Eye (tissue), 1 donor: ENCODE measurements at regions not wholly inside any gene's neighbourhood (a gene's known extent, or its start where the extent isn't known, plus 50 kb on each side); places are given as distances from the start of the nearest gene placed in this dataset.
A peak's percentile ranks its signal among the peaks of the same experiment; 100 is the strongest.

Experiments
- DNase-seq: peaks from one replicate; pipeline ENCODE4 v3.0.0-alpha.2; 2015

DNA sequence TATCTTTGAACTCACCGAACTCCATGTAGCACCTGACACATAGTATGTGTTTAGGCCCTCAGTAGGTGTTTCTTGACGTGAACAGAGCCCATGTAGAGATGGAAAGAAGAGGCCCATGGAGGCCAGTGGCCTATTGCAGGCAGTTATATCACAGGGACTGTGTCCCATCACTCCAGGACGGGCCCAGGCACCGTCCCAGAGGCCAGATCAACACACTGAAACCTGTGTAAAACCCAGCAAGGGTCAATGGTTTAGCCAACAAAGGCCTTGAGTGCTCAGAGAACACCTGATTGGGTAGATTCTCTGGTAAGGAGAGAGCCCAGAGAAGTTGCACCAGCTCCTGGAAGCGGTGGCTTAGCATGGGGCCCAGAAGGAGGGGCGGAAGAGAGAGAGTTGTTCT is 82.8 kb downstream of the INHBB start:
- no peak for DNase-seq

DNA sequence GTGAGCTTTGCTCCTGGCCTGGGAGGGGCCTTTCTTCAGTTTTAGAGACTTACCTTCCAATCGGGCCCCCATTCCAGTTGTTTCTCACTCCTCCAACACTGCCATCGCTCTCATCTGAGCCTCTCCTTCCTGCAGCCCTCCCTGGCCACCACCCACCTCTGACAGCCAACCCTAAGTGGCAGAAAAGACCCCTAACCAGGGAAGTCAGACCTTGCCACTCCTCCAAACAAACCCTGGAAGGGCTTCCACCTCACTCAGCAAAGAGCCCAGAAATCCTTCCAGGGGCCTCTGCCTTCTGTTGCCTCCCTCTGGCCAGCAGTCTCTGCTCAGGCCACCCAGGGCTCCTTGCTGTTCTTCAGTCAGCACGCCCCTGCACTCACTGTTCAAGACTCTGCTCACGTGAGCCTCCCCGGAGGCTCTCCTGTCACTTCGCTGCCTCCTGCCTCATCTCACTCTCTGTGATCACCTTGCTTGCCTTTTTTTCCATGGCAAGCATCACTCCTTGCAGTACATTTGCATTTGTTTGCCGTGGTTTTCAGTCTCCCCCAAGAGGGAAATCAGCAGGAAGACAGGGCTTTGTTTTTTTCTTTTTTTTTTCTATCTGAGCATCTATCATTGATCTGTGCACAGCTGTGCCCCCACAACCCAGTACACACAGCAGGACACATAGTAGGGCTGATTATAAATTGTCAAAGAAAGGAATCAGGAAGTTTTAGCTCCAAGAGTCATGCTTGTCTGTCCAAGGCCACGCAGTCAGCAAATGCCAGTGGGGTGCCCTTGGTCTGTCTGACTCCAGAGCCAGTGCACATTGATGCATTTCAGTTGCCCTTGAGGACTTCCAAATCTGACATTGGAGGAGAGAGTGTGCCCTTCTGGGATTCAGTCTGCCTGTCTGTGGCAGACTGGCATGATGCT is 83.9 kb downstream of the INHBB start:
- DNase-seq, result peak; percentile 58

DNA sequence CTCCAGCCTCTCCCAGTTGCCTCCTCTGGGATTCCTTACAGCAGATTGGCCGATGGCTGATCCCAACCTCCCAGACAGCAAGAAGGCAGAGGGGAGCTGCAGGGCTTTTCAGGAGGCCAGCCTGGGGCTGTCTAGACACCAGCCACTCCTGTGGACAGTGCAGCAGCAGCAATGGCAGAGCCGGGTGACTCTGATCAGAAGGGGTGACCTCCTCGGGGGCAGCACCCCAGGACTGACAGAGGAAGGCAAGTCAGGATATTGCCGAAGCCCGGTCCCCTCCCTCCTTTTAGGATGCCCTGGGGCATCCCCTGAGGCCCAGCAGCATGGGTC is 84.5 kb downstream of the INHBB start:
- DNase-seq, result peak; percentile 48

DNA sequence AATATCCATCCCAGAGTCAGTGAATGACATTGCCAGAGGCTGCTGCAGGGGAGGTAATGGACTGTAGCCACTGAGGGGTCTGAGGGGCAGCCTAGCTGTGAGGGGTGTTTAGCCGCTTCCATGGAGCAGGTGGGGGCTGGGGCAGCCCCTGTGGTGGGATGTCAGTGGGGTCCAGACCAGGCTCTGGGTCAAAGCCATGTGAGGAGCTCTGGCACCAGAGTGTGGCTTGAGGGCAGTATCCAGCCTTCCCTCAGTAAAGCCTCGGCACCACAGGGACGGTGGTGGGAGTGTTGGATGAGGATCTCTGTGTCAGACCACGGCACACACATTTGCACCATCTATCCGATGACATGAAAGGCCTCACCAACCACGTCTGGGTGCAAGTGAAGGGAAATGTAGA is 85.0 kb downstream of the INHBB start:
- DNase-seq, result no peak

DNA sequence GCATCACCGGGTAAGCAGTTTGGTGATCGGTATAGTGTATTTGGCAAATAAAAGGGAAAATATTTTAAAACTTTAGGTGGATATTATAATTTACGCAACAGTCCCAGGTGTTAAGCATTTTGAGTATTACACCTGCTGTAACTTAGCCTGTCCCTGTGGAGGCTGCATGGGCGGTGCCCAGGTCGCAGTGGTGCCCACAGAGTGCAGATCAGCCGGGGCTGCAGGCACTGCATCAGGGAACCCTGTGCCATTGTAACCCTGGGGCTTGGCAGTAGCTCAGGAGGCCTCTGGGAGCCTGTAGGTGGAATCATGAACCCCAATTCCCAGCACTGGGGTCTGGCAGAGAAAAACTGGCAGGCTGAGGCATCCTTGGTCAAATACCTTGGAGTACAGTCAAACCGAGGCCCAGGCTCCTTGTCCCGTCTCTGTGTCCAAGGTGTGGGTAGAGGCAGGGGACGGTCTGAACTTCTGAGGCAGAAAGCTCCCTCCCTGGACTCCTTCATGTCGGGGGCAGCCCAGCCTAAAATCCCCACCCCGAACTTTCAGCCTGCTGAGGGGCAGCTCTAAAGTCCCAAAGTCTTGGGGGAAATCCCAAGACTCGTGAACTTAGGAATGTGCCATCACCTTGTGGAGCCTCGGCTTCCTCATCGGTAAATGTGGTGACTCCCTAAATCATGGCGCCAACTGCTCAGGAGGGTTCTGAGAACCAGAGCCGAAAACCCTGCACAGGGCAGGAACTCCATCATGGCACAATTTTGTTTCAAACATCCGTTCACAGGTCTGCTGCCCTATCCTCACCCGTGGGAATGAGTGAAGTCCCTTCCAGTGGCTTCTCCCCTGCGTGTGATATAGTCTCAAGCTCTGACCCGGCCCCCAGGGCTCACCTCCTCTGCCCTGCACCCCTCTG is 85.7 kb downstream of the INHBB start:
- no peak for DNase-seq

DNA sequence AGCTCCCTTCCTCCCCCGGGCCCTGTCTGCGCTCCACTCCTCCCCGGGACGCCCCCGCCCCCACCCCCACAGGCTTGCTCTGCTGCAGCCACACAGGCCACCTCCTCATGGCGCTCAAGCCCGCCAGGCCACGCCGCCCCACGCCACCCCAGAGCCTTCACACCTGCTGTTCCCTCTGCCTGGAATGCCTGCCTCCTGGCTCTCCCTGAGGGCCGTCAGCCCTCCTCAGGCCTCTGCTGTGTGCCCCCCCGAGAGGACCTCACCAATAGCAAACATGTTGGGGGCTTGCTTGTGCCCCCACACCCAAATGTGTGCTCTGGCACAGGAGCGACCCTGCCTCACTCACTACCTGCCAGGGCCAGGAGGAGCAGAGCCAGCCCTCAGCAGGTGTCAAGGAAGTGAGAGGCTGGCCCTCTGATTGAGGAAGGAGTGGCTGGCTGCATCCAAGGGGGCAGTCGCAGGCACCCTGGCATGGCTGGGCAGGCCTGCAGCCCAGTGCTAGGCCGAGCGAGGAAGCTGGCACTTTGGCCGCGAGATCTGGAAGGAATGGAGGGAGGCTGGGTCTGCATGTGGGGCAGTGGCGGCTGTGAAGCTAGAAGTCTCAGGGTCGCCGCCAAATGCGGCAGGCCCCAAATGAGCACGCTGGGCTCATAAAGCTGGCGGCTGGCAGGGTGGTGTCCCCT is 86.5 kb downstream of the INHBB start:
- DNase-seq, result no peak

DNA sequence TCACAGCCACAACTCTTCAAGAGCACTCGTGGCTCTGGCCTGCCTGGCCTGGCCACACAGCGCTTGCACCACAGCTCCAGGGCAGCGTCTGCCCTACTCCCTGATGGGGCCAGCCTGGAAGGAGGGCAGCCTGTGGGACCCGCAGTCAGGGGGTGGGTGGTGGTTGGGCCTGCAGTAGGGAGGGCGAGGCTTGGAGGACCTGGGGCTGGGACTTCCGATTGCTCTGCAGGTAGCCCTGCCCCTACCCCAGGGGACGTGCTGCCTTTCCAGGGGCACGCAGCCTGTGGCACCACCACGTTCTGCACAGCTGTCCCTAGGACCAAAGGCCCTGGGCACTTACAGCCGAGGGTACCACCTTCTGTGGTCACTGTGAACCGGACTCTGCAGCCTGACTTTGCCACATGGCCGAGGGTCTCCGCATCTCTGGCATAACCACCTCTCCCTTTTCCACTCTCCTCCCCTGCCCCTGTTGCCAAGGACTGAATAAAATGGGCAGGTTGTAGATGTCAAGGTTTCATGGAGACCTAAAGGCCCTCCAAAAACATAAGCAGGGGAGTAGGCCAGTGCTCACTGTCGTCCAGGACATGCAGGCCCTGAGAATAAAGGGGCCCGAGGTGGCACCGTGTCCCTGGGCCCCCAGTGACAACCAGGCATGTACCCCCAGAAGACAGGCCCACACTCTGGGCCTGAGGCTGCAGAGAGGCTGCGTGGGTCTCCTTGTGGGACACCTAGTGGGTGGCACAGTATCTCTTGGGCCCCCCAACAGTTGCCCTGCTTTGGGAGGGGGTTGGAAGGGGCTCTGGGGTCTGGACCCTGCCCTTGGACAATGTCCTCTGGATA is 87.3 kb downstream of the INHBB start:
- no peak for DNase-seq

DNA sequence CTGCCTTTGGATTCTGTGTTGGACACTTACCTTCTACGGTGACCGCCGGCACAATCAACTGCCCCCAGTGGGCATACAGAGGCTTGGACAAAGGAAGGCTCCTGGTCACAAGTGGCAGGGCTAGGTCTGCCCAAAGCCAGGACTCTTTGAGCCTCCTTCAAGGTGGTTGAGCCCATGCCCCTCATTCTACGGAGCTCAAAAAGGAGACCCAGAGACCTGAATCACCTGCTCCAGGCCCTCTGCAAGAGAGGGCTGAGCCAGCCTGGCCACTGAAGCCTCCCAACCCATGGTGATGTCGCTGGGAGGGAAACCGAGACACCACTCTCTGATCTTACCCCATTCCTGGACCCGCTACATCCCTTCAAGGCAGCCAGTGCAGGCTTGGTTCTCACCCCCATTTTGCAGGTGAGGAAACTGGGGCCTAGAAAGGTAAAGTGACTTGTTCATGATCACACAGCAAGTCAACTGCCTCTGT is 87.9 kb downstream of the INHBB start:
- DNase-seq, result no peak

DNA sequence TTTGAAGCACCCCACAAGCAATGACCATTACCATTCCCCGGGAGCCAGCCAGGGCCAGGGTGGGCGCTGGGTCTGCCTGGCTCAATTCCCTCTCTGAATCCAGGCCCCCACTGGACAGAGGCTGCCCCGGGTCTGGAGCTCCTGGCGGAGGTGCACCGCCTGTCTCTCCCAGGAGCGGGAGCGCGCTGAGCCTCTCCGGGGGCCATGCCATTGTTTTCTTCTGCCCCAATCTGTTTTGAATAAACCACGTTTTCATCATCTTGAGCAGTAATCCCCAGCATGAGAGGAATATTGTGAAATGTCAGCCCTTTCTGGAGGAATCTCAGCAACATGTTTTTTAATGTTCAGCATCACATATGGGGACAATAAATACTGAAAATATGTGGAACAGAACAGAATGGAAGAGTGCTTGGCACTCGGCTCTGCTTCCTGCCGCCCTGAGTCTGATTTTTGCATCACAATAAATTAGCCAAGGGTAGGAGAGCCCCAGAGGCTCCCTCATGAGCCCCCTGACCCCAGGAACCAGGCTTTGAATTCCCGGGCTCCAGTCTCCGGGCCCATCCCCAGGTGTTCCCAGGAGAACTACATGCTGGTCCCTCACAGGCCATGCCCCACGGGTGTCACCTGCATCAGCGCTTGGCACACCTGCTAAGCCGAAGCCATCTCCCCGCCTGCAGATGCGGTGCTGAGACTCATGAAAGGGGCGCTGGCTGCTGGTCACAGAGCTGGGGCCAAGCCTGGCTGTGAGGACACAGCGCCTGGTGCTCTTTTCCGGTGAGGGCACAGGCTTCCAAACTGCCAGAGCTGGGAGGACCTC is 88.8 kb downstream of the INHBB start:
- peak; percentile 61 for DNase-seq

DNA sequence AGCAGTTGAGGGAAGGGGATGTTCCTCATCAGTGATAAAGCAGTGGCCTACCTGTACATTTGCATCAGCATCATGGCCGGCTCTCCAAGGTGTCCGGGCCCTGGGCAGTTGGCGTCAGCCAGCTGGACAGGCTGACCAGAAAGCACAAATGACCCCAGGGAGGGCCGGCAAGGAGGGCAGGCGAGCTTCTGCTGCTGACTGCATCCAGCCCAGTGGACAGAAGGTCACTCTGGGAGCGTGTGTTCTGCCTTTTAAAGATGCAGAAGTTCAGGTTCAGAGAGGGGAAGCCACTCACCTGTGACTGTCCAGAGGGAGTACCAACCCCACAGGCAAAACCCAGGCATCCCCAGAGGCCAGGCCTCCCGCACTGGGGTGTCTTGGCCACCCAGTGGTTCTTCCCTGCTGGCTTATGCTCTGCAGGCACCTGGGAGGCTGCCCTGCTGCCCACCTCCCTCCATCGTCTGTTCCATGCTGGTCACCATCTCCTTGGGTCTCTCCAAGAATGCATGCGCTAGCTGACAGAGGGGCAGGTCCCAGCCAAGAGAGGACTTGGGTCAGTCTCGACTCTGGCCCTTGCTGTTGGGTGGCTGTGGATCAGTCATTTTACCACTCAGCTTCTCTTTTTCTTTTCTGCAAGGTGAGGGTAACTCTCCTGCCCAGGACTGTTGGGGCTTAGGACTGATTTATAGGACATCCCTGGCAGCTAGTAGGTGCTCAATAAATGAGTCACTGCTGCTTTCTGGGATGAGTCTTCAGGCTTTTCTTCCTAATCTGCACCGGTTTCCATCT is 89.9 kb downstream of the INHBB start:
- DNase-seq, result no peak

DNA sequence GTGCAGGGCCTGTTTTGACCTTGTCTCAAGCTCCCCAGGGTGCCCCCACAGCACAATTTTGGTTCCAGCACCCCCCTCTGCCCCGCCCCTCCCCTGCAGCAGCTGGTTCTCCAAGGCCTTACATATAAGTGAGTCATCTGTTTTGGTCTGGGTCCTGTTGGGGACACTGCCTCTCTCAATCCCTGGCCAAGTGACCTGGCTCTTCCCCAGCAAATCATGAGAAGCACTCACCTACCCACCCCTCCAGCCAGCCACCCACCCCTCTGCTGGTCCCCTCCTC is 90.5 kb downstream of the INHBB start:
- no peak for DNase-seq

DNA sequence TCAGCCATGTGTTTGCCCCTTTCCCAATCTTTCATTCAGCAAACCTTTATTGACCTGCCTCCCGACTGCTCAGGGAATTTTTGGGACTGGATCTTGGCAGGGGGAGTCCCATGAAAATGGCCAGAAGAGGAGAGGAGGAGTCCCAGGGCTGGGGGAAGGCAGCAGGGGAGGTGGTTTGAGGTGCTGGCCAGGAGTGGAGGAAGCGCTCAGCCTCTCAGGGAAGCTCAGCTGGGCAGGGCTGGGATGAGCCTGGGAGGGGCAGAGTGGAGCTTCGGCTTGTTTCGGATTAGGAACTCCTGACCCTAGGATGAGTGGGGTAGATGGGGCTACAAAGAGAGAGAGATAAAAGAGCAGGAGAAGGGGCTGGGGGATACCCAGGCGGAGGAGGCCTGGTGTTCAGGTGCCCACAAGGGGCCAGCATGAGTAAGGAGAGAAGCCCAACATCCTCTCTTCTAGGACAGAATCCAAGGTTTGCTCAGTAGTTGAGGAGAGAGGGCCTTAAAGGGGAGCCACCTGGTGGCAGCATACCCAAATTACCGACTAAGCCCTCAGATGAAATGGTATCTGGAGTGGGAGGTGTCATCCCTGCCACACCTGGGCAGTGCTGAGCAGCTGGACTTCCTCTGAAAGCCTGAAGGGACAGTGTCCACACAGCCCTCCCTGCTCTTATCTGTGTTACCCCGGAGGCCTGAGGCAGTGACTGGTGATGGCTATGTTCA is 91.1 kb downstream of the INHBB start:
- no peak for DNase-seq

DNA sequence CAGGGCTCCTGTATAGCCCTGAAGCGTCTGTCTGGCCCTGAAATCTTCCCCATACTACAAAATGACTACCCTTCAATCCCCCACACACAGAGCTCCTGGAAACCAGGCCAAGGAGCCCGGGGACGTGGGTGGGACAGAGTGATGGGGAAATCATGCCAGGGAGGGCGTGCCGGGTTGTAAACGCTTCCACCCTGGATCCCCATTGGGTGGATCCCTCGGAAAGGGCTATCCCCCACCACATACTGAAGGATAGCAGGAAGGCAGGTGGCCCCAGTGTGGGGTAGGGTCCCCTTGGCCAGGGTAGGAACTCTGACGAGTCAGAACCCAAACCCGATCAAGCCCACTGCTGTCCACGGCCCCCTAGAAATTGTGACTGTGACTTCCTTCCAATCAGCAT is 91.7 kb downstream of the INHBB start:
- no peak for DNase-seq

DNA sequence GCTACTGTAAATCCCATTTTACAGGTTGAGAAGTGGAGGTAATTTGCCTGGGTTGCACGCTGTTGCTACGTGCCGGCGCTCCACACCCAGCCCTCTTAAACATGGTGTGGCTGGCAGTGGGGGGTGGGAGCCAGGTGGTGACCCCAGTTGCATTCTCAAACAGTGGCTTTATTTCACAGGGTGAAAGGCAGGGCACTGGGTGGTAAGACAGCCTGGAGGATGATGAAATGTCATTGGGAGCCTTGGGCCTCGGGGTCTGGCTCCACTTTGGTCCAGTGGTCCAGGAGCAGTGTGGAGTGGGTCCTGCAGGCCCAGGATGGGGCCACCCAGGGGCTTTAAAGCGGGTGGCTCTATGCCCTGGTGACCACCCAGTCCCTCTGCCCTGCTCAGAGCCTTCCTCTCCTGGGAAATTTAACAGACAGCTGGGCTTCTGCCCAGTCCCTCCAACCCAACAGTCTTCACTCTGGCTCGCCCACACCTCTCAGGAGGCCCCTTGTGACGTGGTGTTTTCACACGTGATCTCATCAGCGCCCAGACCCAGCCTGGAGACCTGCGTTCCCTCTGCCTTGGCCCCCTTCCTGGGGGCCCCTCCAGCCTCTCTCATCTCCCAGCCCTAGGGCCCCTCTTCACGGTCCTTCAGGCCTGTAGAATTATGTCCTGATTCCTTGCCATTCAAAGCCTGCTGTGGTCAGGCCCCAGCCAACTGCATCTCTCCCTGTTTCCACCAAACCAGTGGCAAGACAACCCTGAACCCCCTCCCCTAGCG is 92.5 kb downstream of the INHBB start:
- no peak for DNase-seq

DNA sequence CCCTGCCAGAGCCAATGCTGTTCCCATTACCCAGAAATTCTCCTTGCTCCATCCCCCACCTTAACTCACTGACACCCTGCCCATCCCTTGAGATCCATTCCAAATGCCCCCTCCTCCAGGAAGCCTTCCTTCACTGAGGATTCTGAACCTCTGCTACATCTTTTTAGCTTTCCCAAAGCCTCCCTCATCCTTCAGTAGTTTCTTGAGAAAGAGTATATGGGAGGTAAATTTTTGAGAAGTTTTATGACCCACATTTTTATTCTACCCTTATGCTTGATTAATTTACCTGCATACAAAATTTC is 93.1 kb downstream of the INHBB start:
- no peak for DNase-seq

DNA sequence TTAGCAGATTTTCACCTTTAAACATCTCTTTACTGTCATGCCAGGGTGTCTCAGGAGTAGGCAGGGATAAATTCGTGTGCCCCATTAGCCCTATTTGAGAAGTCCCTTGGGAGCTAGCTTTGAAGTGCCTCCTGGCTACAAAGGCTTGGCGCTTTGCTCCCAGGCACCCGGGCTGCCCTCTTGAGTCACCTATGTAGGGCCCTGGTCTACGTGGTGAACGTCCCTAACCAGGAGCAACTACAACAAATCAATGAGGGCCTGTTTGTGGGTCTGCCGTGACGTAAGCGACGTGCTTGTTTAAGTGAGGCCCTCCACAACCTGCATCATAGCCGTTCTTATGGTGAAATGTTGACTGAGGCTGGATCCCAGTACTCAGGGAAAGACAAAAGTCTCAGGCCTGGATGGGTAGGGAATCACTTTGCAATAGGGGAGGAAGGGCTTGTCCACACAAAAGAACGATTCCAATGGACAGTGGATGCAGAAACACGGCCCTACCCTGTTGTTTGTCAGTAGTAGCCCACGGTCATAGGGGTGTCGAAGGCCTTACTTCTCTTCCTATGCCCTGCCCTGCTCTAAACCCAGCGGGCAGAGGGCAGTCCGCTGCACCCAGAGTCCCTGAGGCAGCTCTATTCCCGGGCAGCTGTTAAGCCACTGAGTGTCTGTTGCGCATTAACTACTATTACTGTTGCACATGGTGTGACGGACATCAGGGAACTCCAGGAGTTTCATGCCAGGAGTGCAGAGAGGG is 93.9 kb downstream of the INHBB start:
- peak; percentile 26 for DNase-seq

DNA sequence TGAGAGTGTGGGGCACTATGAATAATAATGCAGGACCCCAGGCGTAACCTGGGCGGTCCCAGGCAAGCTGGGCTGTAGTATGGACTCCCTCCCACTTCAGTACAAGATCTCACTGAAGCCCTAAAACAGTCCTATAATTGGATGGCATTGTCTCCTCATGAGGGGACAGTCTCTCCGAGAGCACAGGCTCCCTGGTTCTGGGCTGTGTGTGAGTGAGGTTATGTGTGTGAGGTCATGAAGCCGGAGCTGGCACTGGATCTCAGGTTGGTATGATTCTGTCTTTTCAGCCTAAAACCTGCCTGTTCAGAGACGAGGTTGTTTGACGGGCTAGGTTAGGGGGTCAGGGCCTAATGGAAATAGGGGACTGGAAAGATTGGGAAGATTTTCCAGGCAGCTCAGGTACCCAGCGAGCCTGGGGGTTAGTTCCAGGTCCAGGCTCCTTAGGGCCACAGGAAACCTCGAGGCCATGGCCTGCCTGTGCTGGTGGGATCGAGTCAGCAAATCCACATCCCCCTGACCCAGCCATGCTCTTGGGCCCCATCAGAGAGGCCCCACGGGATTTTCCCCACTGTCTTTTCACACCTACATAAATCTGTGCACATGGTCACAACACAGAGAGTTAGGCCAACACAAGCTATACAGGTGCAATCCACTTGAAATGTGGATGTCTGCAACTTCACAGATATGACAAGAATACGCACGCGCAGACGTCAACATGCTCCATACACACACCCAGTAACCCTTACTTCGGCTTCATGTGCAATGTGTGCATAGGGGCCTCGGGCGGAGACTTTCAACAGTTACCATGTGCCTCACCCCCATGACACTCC is 94.8 kb downstream of the INHBB start:
- DNase-seq, result no peak

DNA sequence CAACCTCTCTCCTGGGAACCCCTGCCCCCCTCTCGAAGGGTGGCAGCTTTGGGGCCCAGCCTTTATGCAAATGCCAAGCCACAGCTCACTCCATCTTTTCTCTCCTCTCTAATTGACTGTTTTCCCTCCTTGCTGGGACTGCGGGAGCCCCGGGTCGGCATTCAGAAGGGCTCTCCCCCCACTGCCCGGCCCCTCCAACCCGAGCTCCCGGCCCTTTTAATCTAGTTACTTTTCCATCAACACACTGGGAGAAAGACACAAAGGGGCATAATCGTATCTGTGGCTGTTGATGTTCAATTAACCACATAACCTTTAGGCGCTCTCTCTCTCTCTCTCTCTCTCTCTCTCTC is 95.4 kb downstream of the INHBB start:
- no peak for DNase-seq
